GM21576 (cell line): ENCODE measurements at regions not wholly inside any gene's neighbourhood (a gene's known extent, or its start where the extent isn't known, plus 50 kb on each side); places are given as distances from the start of the nearest gene placed in this dataset.
"Not testable (repeated sequence)": the region's sequence is repeated elsewhere in the genome, so short reads cannot be mapped to it uniquely, and the experiment has no call there.

ENCODE experiments used
- ATAC-seq: cut with Tn5 transposase; IDR thresholded peaks from one replicate; pipeline ENCODE4 v1.9.1; 2021; ENCODE audit warnings: mild to moderate bottlenecking, moderate library complexity; ENCODE audit not compliant: unreplicated experiment

- no peak for ATAC-seq
Measured at GRCh38 chr12:102344691-102345090, 135.7 kb downstream of the IGF1 start.

- ATAC-seq: no peak
Measured at GRCh38 chr12:102343361-102344121, 136.8 kb downstream of the IGF1 start.

- ATAC-seq: no peak
Measured at GRCh38 chr12:102342281-102343006, 137.9 kb downstream of the IGF1 start.

GRCh38 chr12:102334765-102335164, 137.1 kb upstream of the PMCH start:
- ATAC-seq: no peak

- no peak for ATAC-seq
Measured at GRCh38 chr12:102331419-102331818, 133.8 kb upstream of the PMCH start.

- no peak for ATAC-seq
Measured at GRCh38 chr12:102329883-102330282, 132.2 kb upstream of the PMCH start.

GRCh38 chr12:102326982-102327381, 129.3 kb upstream of the PMCH start:
- no peak for ATAC-seq

- not testable (repeated sequence) for ATAC-seq
Measured at GRCh38 chr12:102325108-102325507, 127.5 kb upstream of the PMCH start.

- no peak for ATAC-seq
Measured at GRCh38 chr12:102323799-102324198, 126.2 kb upstream of the PMCH start.

- ATAC-seq: no peak
Measured at GRCh38 chr12:102322254-102322653, 124.6 kb upstream of the PMCH start.

GRCh38 chr12:102321305-102322082, 123.9 kb upstream of the PMCH start:
- ATAC-seq: no peak

GRCh38 chr12:102317155-102317554, 119.5 kb upstream of the PMCH start:
- ATAC-seq: no peak

GRCh38 chr12:102316723-102317122, 119.1 kb upstream of the PMCH start:
- no peak for ATAC-seq

- ATAC-seq: no peak
Measured at GRCh38 chr12:102314821-102315220, 117.2 kb upstream of the PMCH start.

- ATAC-seq: not testable (repeated sequence)
Measured at GRCh38 chr12:102313116-102313971, 115.7 kb upstream of the PMCH start.

- ATAC-seq: no peak
Measured at GRCh38 chr12:102305486-102305885, 107.9 kb upstream of the PMCH start.

- ATAC-seq: not testable (repeated sequence)
Measured at GRCh38 chr12:102304667-102305066, 107.0 kb upstream of the PMCH start.

- no peak for ATAC-seq
Measured at GRCh38 chr12:102302553-102302952, 104.9 kb upstream of the PMCH start.

- ATAC-seq: no peak
Measured at GRCh38 chr12:102301547-102301946, 103.9 kb upstream of the PMCH start.

GRCh38 chr12:102300824-102301461, 103.3 kb upstream of the PMCH start:
- ATAC-seq: peak; percentile 83
